GM12878 (cell line): ENCODE measurements at regions not wholly inside any gene's neighbourhood (a gene's known extent, or its start where the extent isn't known, plus 50 kb on each side); places are given as distances from the start of the nearest gene placed in this dataset.

ENCODE experiments used
- ATAC-seq: fragments of 200-7000 bp; cut with Tn5 transposase; 3 replicates; pipeline ENCODE4 v1.9.1; 2020; ENCODE audit warnings: mild to moderate bottlenecking, moderate library complexity
- BruUV-seq: library from RNA; stranded (reverse); fragments of 400-500 nt; replicated peaks from 2 replicates; lab custom pipeline; 2021; lab: Mats Ljungman, UMichigan
- CTCF ChIA-PET: fragments of 300-600 bp; sonication (Branson Sonifier 250); formaldehyde crosslinking; extraction: SDS; loops from one replicate; lab custom pipeline; 2021; ENCODE audit warnings: inconsistent platforms; lab: Yijun Ruan, JAX
- POLR2A ChIA-PET: fragments of 350-600 bp; formaldehyde crosslinking; extraction: SDS; loops from one replicate; lab custom pipeline; 2021; ENCODE audit warnings: inconsistent platforms; lab: Charles Lee
- RAD21 ChIA-PET: fragments of 300-600 bp; sonication (Branson Sonifier 250); formaldehyde crosslinking; loops from one replicate; lab custom pipeline; 2023; ENCODE audit warnings: antibody characterized with exemption; ENCODE audit not compliant: unreplicated experiment; lab: Charles Lee
- SMC1A ChIA-PET: fragments of 300-600 bp; sonication (Branson Sonifier 250); formaldehyde crosslinking; loops from one replicate; lab custom pipeline; 2023; ENCODE audit not compliant: unreplicated experiment, uncharacterized antibody; lab: Charles Lee
- DNase-seq: peaks from one replicate; pipeline ENCODE4 v3.0.0-alpha.2; 2011; ENCODE audit warnings: low read depth, low spot score
- FAIRE-seq: peaks from 3 replicates; lab custom pipeline; 2011; peaks lifted over from hg19 to GRCh38; lab: Jason Lieb, UNC
- H2AFZ ChIP-seq: 2 replicates; pipeline ENCODE4 v1.6.0; 2011; ENCODE audit warnings: low read depth, low read length, control low read depth; ENCODE audit not compliant: control insufficient read depth
- H3K27ac ChIP-seq: 2 replicates; pipeline ENCODE4 v1.5.1; 2011; ENCODE audit warnings: control low read depth; ENCODE audit not compliant: control insufficient read depth, insufficient read depth
- H3K27me3 ChIP-seq, 2 experiments: replicated peaks in 1 of 2; 2 replicates each; pipeline versions ENCODE4 v1.6.0 to v1.6.1; 2011; ENCODE audit warnings: low read length in 1 of 2; ENCODE audit not compliant: control insufficient read depth in 2 of 2, insufficient read depth in 2 of 2
- H3K36me3 ChIP-seq, 2 experiments: 2 replicates each; pipeline ENCODE4 v1.5.1; 2011; ENCODE audit warnings: low read length in 1 of 2; ENCODE audit not compliant: control insufficient read depth in 2 of 2, insufficient read depth in 2 of 2
- H3K4me1 ChIP-seq: 2 replicates; pipeline ENCODE4 v1.6.1; 2011; ENCODE audit warnings: mild to moderate bottlenecking, low read length, moderate library complexity, mixed read lengths; ENCODE audit not compliant: control insufficient read depth, insufficient read depth
- H3K4me2 ChIP-seq: 2 replicates; pipeline ENCODE4 v1.6.0; 2011; ENCODE audit warnings: control low read depth; ENCODE audit not compliant: control insufficient read depth, insufficient read depth
- H3K4me3 ChIP-seq: fragments of 200-600 bp; sonication (generic); 2 replicates; pipeline ENCODE4 v1.5.1; 2016
- H3K79me2 ChIP-seq: 2 replicates; pipeline ENCODE4 v1.6.0; 2011; ENCODE audit warnings: low read length; ENCODE audit not compliant: control insufficient read depth, insufficient read depth
- H3K9ac ChIP-seq: 2 replicates; pipeline ENCODE4 v1.8.0; 2011; ENCODE audit warnings: low read length, control low read depth, mixed read lengths; ENCODE audit not compliant: control insufficient read depth, insufficient read depth
- H3K9me3 ChIP-seq: replicated peaks from 3 replicates; pipeline ENCODE4 v1.5.1; 2011; ENCODE audit warnings: mild to moderate bottlenecking, low read length; ENCODE audit not compliant: control insufficient read depth, insufficient read depth
- H4K20me1 ChIP-seq: 2 replicates; pipeline ENCODE4 v1.6.0; 2011; ENCODE audit not compliant: control insufficient read depth, insufficient read depth
- ATF2 ChIP-seq: IDR thresholded peaks from 2 replicates; pipeline ENCODE4 v1.6.1; 2012; ENCODE audit warnings: low read length, inconsistent platforms
- CHD1 ChIP-seq: IDR thresholded peaks from 2 replicates; pipeline ENCODE4 v1.6.1; 2012; ENCODE audit warnings: low read depth, low read length, improper control_type of control experiment
- CTCF ChIP-seq, 3 experiments: IDR thresholded peaks in 2 of 3; conservative IDR thresholded peaks in 1 of 3; 2 replicates each; pipeline ENCODE4 v1.5.1; 2011; ENCODE audit warnings: low read depth in 3 of 3, low read length in 3 of 3, mild to moderate bottlenecking in 3 of 3, control low read depth in 2 of 3, moderate library complexity in 2 of 3, inconsistent platforms in 1 of 3, mixed read lengths in 1 of 3; ENCODE audit not compliant: control insufficient read depth in 2 of 3, insufficient read depth in 1 of 3; ENCODE audit errors: extremely low read depth in 1 of 3
- CUX1 ChIP-seq: IDR thresholded peaks from 2 replicates; pipeline ENCODE4 v1.6.1; 2012; ENCODE audit warnings: improper control_type of control experiment, low read depth, low read length; ENCODE audit not compliant: insufficient replicate concordance
- FOXK2 ChIP-seq: fragments of 450-650 bp; IDR thresholded peaks from 2 replicates; pipeline ENCODE4 v1.6.1; 2017; ENCODE audit warnings: mild to moderate bottlenecking, moderate library complexity
- LARP7 ChIP-seq: fragments of 450-650 bp; IDR thresholded peaks from 2 replicates; pipeline ENCODE4 v1.6.1; 2017; ENCODE audit warnings: mild to moderate bottlenecking
- RB1 ChIP-seq: fragments of 450-650 bp; formaldehyde crosslinking; IDR thresholded peaks from 2 replicates; pipeline ENCODE4 v1.6.1; 2017; ENCODE audit warnings: mild to moderate bottlenecking, borderline replicate concordance
- TCF3 ChIP-seq: IDR thresholded peaks from 2 replicates; pipeline ENCODE4 v1.6.1; 2012; ENCODE audit warnings: low read depth, mild to moderate bottlenecking, low read length, borderline replicate concordance; ENCODE audit not compliant: insufficient read depth
- ZBTB40 ChIP-seq: fragments of 450-650 bp; IDR thresholded peaks from 2 replicates; pipeline ENCODE4 v1.6.1; 2016; ENCODE audit warnings: mild to moderate bottlenecking, moderate library complexity, borderline replicate concordance
- WGBS: methylation state at CpG from one replicate; pipeline ENCODE4 v1.1.6; 2016; ENCODE audit warnings: low lambda C conversion rate; ENCODE audit not compliant: insufficient replicate concordance, insufficient coverage; ENCODE audit errors: missing lambda C conversion rate; 5-methylcytosine and 5-hydroxymethylcytosine counted together
- in situ Hi-C: fragments of 300-500 bp; cut with MboI; formaldehyde crosslinking; loops from 9 replicates; pipeline ENCODE4 v1.14.3; 2018; ENCODE audit warnings: mixed read lengths
- intact Hi-C: fragments of 100-400 bp; cut with micrococcal nuclease; formaldehyde crosslinking; loops from one replicate; pipeline ENCODE4 v1.14.2; 2022; ENCODE audit not compliant: unreplicated experiment

- TF ChIP-seq CHD1 (no peak), ATF2 (no peak)
Measured at GRCh38 chr6:40258531-40258930, 324.3 kb upstream of the MOCS1 start (continued).

- RAD21 ChIA-PET: interaction anchor here (2.0 to 2.8 kb wide), 2 partner anchors 18 to 38 kb away, joined by 9 to 10 read pairs; no protein-coding TSS in a partner anchor
- no TSS peak for BruUV-seq
- Histone ChIP-seq H3K27ac (no peak overlapping the region), H3K27me3 (no peaks in the 10 kb centered on the region), H3K9me3 (no peaks in the 10 kb centered on the region; the same call in 2 of the 3 replicates), H3K4me2 (no peak overlapping the region), H2AFZ (no peak overlapping the region), H4K20me1 (no peaks in the 10 kb centered on the region), H3K4me3 (no peak overlapping the region), H3K4me1 (no peaks in the 10 kb centered on the region), H3K79me2 (no peaks in the 10 kb centered on the region), H3K36me3 (no peaks in the 10 kb centered on the region), H3K9ac (no peak overlapping the region)
- FAIRE-seq: no peak
- in situ Hi-C loops (no loop called here), intact Hi-C loops (no loop called here)
- POLR2A ChIA-PET: no interaction called here
- ATAC-seq: no peak
- CTCF ChIA-PET: no interaction called here
- SMC1A ChIA-PET: interaction anchor here (1.1 kb wide), 1 partner anchor 38 kb away, joined by 3 read pairs; no protein-coding TSS in a partner anchor
- 33% methylated on average over 1 of the region's 1 CpG for WGBS
- no peak for DNase-seq
- TF ChIP-seq CUX1 (no peak), TCF3 (no peak), ZBTB40 (no peak), RB1 (no peak), LARP7 (no peak), CTCF (IDR thresholded peaks at IDR 0.05 in 2 of 3, conservative IDR thresholded peaks at IDR 0.05 in 1 of 3; ENCODE audit: control insufficient read depth in 2 of 3, extremely low read depth in 1 of 3, insufficient read depth in 1 of 3, low read depth in 3 of 3, low read length in 3 of 3) (no peak), FOXK2 (no peak)
Measured at GRCh38 chr6:40256831-40257230, 322.6 kb upstream of the MOCS1 start.
